T47D (cell line): ENCODE measurements at regions not wholly inside any gene's neighbourhood (a gene's known extent, or its start where the extent isn't known, plus 50 kb on each side); places are given as distances from the start of the nearest gene placed in this dataset.
A peak's percentile ranks its signal among the peaks of the same experiment; 100 is the strongest.

ENCODE experiments used
- DNase-seq, 2 experiments: peaks; one replicate each; pipeline versions ENCODE4 v3.0.0 to v3.0.0-alpha.2; 2011 to 2012; ENCODE audit warnings: low read depth in 1 of 2, low spot score in 1 of 2
- JUND ChIP-seq: IDR thresholded peaks from 2 replicates; pipeline ENCODE4 v1.6.1; 2012; ENCODE audit warnings: low read depth
- in situ Hi-C: cut with HindIII; loops from 2 replicates; pipeline ENCODE4 v1.10.0; 2016; ENCODE audit warnings: low sequenced_read_pairs, low pct_unique_long_range_greater_than_20kb

GRCh38 chr3:72137865-72138861 is 353.2 kb upstream of the PROK2 start:
- DNase-seq: no peak
- TF ChIP-seq JUND: no peak
- in situ Hi-C loops: no loop called here

- DNase-seq: no peak
- TF ChIP-seq JUND: no peak
- in situ Hi-C loops: no loop called here
These were observed 350.7 kb upstream of the PROK2 start for GRCh38 chr3:72135636-72136035.

- in situ Hi-C loops: no loop called here
- no peak for TF ChIP-seq JUND
- DNase-seq: no peak
These were observed 350.1 kb upstream of the PROK2 start for GRCh38 chr3:72134989-72135451.

GRCh38 chr3:72133329-72134011 is 348.5 kb upstream of the PROK2 start:
- DNase-seq: no peak
- in situ Hi-C loops: no loop called here
- TF ChIP-seq JUND: no peak

- in situ Hi-C loops: no loop called here
- TF ChIP-seq JUND: no peak
- no peak for DNase-seq
These were observed 347.0 kb upstream of the PROK2 start for GRCh38 chr3:72131899-72132298.

- in situ Hi-C loops: no loop called here
These were observed 345.6 kb upstream of the PROK2 start for GRCh38 chr3:72130565-72130964.

GRCh38 chr3:72129501-72130094 is 344.6 kb upstream of the PROK2 start:
- in situ Hi-C loops: no loop called here
- no peak for DNase-seq
- no peak for TF ChIP-seq JUND

More at GRCh38 chr3:72130565-72130964, 345.6 kb upstream of the PROK2 start:
- DNase-seq: no peak
- no peak for TF ChIP-seq JUND

- no peak for DNase-seq
- no peak for TF ChIP-seq JUND
- in situ Hi-C loops: no loop called here
These were observed 344.0 kb upstream of the PROK2 start for GRCh38 chr3:72128921-72129320.

GRCh38 chr3:72127844-72128243 is 342.9 kb upstream of the PROK2 start:
- in situ Hi-C loops: no loop called here
- no peak for DNase-seq
- TF ChIP-seq JUND: no peak

- in situ Hi-C loops: no loop called here
- no peak for TF ChIP-seq JUND
- no peak for DNase-seq
These were observed 342.3 kb upstream of the PROK2 start for GRCh38 chr3:72127224-72127612.

- in situ Hi-C loops: no loop called here
- TF ChIP-seq JUND: no peak
- no peak for DNase-seq
These were observed 341.7 kb upstream of the PROK2 start for GRCh38 chr3:72126441-72127223.

- peak in 1 of 2 experiments; percentile 15 for DNase-seq
- no peak for TF ChIP-seq JUND
- in situ Hi-C loops: no loop called here
These were observed 339.0 kb upstream of the PROK2 start for GRCh38 chr3:72123908-72124441.
